PC-9 (cell line): ENCODE measurements at regions not wholly inside any gene's neighbourhood (a gene's known extent, or its start where the extent isn't known, plus 50 kb on each side); places are given as distances from the start of the nearest gene placed in this dataset.
"Not testable (repeated sequence)": the region's sequence is repeated elsewhere in the genome, so short reads cannot be mapped to it uniquely, and the experiment has no call there.

ENCODE experiments used
- BruUV-seq: library from RNA; stranded (reverse); fragments of 400-500 nt; replicated peaks from 2 replicates; lab custom pipeline; 2021; lab: Mats Ljungman, UMichigan
- CTCF ChIA-PET: fragments of 300-600 bp; sonication (Branson Sonifier 250); formaldehyde crosslinking; loops from one replicate; lab custom pipeline; 2022; ENCODE audit warnings: antibody characterized with exemption; lab: Charles Lee
- POLR2A ChIA-PET: fragments of 300-600 bp; sonication (Branson Sonifier 250); formaldehyde crosslinking; loops from one replicate; lab custom pipeline; 2022; ENCODE audit warnings: antibody characterized with exemption; ENCODE audit not compliant: unreplicated experiment; lab: Charles Lee
- DNase-seq, 2 experiments: peaks; one replicate each; pipeline versions ENCODE4 v3.0.0 to v3.0.0-alpha.2; 2015 to 2022; ENCODE audit warnings: mixed read lengths in 1 of 2
- H2AFZ ChIP-seq: fragments of 200-600 bp; sonication (generic); 2 replicates; pipeline ENCODE4 v1.8.1; 2017; ENCODE audit warnings: antibody characterized with exemption
- H3F3A ChIP-seq: fragments of 200-600 bp; sonication (generic); 2 replicates; pipeline ENCODE4 v1.8.1; 2017; ENCODE audit warnings: antibody characterized with exemption, mild to moderate bottlenecking, low read depth; ENCODE audit not compliant: insufficient read depth
- H3K27ac ChIP-seq: fragments of 200-600 bp; sonication (generic); 2 replicates; pipeline ENCODE4 v1.6.1; 2016; ENCODE audit warnings: mixed run types
- H3K27me3 ChIP-seq: fragments of 200-600 bp; sonication (generic); 2 replicates; pipeline ENCODE4 v1.6.1; 2016; ENCODE audit warnings: low read depth, mixed run types; ENCODE audit not compliant: insufficient read depth
- H3K36me3 ChIP-seq: fragments of 200-600 bp; sonication (generic); 2 replicates; pipeline ENCODE4 v1.6.1; 2016; ENCODE audit warnings: low read depth, mixed run types
- H3K4me1 ChIP-seq: fragments of 200-600 bp; sonication (generic); replicated peaks from 2 replicates; pipeline ENCODE4 v1.6.1; 2016; ENCODE audit warnings: mixed run types; ENCODE audit not compliant: insufficient read depth
- H3K4me2 ChIP-seq: fragments of 200-600 bp; sonication (generic); 2 replicates; pipeline ENCODE4 v1.6.1; 2017; ENCODE audit warnings: mixed run types
- H3K4me3 ChIP-seq: fragments of 200-600 bp; sonication (generic); 2 replicates; pipeline ENCODE4 v1.6.1; 2016; ENCODE audit warnings: mixed run types
- H3K79me2 ChIP-seq: fragments of 200-600 bp; sonication (generic); 2 replicates; pipeline ENCODE4 v1.6.1; 2017; ENCODE audit warnings: low read depth, mixed run types
- H3K9me2 ChIP-seq: fragments of 200-600 bp; sonication (generic); 2 replicates; pipeline ENCODE4 v1.8.1; 2017; ENCODE audit warnings: mild to moderate bottlenecking; ENCODE audit not compliant: insufficient read depth
- H3K9me3 ChIP-seq: fragments of 200-600 bp; sonication (generic); 2 replicates; pipeline ENCODE4 v1.8.1; 2016; ENCODE audit warnings: low read depth; ENCODE audit not compliant: insufficient read depth
- H4K20me1 ChIP-seq: fragments of 200-600 bp; sonication (generic); 2 replicates; pipeline ENCODE4 v1.8.1; 2017; ENCODE audit not compliant: insufficient read depth
- EZH2 ChIP-seq: fragments of 200-600 bp; sonication (generic); IDR thresholded peaks from 2 replicates; pipeline ENCODE4 v1.8.0; 2017; ENCODE audit warnings: antibody characterized with exemption, low read depth
- intact Hi-C: fragments of 100-400 bp; cut with micrococcal nuclease; formaldehyde crosslinking; loops from one replicate; pipeline ENCODE4 v1.10.0; 2022; ENCODE audit not compliant: unreplicated experiment
- TF ChIP-seq, protein P1 (sequence below): fragments of 200-600 bp; sonication (generic); conservative IDR thresholded peaks from 2 replicates; pipeline ENCODE4 v1.6.1; 2017; ENCODE audit warnings: mixed run types, antibody characterized with exemption, mild to moderate bottlenecking, moderate library complexity

DNA sequence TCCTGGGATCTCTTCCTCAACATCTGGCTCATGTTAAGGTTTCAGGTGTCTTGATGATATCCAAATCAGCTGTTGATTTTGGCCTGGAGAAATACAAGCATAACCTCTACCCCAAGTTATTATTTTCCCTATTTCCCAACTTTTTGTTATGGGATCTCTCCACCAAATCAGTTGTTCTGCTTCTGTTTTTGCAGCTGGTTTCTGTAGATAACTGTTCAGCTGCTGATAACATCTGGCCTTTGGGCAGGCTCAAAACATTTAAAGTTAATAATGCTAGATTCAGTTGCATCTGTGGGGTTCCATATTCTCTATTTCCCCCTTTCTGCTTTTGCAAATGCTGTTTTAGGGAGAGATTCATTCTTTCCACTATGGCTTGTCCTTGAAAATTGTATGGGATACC, 430.0 kb upstream of the SGO1 start:
- BruUV-seq, H4K20me1 ChIP-seq: not testable (repeated sequence)

DNA sequence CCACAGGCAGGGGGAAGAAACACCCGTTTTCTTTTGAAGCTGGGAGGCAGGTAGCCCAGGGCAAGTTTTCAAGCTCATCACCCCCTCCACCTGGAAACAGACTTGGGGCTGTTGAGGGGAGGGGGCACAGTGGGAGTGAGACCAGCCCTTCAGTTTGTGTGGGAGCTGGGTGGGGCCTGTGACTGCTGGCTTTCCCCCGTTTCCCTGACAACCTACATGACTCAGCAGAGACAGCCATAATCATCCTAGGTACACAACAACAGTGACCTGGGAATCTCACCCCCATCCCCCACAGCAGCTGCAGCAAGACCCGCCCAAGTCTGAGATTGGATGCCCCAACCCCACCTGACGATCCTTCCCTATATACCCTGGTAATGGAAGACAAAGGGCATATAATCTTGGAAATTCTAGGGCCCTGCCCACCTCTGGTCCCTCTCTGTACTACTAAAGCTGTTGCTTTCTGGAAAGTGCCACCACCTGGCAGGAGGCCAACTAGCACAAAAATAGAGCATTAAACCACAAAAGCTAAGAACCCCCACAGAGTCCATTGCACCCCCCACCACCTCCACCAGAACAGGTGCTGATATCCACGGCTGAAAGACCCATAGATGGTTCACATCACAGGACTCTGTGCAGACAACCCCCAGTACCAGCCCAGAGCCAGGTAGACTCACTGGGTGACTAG, 422.2 kb upstream of the SGO1 start:
- Histone ChIP-seq H3F3A (no peaks in the 10 kb centered on the region), H3K36me3 (no peaks in the 10 kb centered on the region), H2AFZ (peak overlapping the region; percentile 33; the same call in 1 of the 2 replicates), H3K27ac (no peak overlapping the region), H3K27me3 (no peaks in the 10 kb centered on the region), H3K9me2 (0 out of 2 replicates have a peak, but pooled peaks cover 2% of the 10 kb centered on the region), H3K4me1 (peaks cover 8% of the 10 kb centered on the region), H3K4me2 (peak overlapping the region; percentile 44), H3K9me3 (peaks cover 9% of the 10 kb centered on the region; the same call in 1 of the 2 replicates), H4K20me1 (no peaks in the 10 kb centered on the region), H3K79me2 (no peaks in the 10 kb centered on the region), H3K4me3 (no peak overlapping the region)
- no TSS peak for BruUV-seq
- TF ChIP-seq, protein P1, sequence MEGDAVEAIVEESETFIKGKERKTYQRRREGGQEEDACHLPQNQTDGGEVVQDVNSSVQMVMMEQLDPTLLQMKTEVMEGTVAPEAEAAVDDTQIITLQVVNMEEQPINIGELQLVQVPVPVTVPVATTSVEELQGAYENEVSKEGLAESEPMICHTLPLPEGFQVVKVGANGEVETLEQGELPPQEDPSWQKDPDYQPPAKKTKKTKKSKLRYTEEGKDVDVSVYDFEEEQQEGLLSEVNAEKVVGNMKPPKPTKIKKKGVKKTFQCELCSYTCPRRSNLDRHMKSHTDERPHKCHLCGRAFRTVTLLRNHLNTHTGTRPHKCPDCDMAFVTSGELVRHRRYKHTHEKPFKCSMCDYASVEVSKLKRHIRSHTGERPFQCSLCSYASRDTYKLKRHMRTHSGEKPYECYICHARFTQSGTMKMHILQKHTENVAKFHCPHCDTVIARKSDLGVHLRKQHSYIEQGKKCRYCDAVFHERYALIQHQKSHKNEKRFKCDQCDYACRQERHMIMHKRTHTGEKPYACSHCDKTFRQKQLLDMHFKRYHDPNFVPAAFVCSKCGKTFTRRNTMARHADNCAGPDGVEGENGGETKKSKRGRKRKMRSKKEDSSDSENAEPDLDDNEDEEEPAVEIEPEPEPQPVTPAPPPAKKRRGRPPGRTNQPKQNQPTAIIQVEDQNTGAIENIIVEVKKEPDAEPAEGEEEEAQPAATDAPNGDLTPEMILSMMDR = no peak
- no peak for TF ChIP-seq EZH2
- POLR2A ChIA-PET = interaction anchor here (0.6 kb wide), 1 partner anchor 266 kb away, joined by 3 read pairs; no protein-coding TSS in a partner anchor
- DNase-seq = peak in 1 of 2 experiments; percentile 39
- CTCF ChIA-PET = no interaction called here
- intact Hi-C loops = no loop called here

More for the DNA sequence above, 430.0 kb upstream of the SGO1 start:
- H3F3A ChIP-seq, H3K9me2 ChIP-seq, H3K27me3 ChIP-seq, H2AFZ ChIP-seq, H3K4me1 ChIP-seq, intact Hi-C loops, H3K9me3 ChIP-seq, CTCF ChIA-PET, DNase-seq, H3K4me3 ChIP-seq, H3K4me2 ChIP-seq, H3K79me2 ChIP-seq, H3K36me3 ChIP-seq, H3K27ac ChIP-seq: not testable (repeated sequence)
- POLR2A ChIA-PET = interaction anchor here (0.5 kb wide), 1 partner anchor 15 kb away, joined by 13 read pairs; no protein-coding TSS in a partner anchor

DNA sequence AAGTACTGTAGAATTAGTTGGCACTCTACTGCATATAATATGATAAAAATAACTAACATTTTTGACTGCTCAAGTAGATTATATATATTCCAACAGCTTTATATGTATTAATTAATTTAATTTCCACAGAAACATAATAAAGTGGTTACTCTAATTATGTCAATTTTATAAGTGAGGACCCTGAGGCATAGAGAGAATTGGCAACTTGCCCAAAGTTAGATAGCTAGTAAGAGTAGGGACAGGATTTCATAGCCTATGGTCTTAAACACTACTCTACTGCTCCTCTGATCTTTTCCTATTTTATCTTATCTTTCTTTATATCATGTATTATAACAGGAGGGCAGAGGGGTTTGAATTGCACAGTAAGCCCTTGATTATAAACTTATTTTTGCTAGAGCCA, 418.7 kb upstream of the SGO1 start:
- Histone ChIP-seq H3K4me1 (peaks cover 8% of the 10 kb centered on the region), H3K9me3 (no peaks in the 10 kb centered on the region), H3K79me2 (no peaks in the 10 kb centered on the region), H3K9me2 (no peaks in the 10 kb centered on the region), H3K27ac (no peak overlapping the region), H2AFZ (no peak overlapping the region), H3K27me3 (no peaks in the 10 kb centered on the region), H3K36me3 (no peaks in the 10 kb centered on the region), H3K4me2 (no peak overlapping the region), H4K20me1 (no peaks in the 10 kb centered on the region), H3F3A (no peaks in the 10 kb centered on the region), H3K4me3 (no peak overlapping the region)
- POLR2A ChIA-PET = no interaction called here
- intact Hi-C loops = no loop called here
- CTCF ChIA-PET = no interaction called here
- BruUV-seq = no TSS peak
- no peak for DNase-seq
- TF ChIP-seq, protein P1 = no peak
- no peak for TF ChIP-seq EZH2
